ENCODE measurements at regions not wholly inside any gene's neighbourhood (a gene's known extent, or its start where the extent isn't known, plus 50 kb on each side); places are given as distances from the start of the nearest gene placed in this dataset.

GRCh38 chr2:175811971-175812370, 190.1 kb downstream of the LNPK start:
- Histone ChIP-seq H3K4me1 (ENCODE audit: control insufficient read depth, extremely low read depth, insufficient read depth, low read length) (no peaks in the 10 kb centered on the region), H4K20me1 (replicated peaks; ENCODE audit: control insufficient read depth, extremely low read depth, insufficient read depth, low read length) (no peaks in the 10 kb centered on the region), H3K9me3 (replicated peaks; ENCODE audit: control insufficient read depth, insufficient read depth, low read length) (no peaks in the 10 kb centered on the region), H3K9ac (replicated peaks; ENCODE audit: extremely low read depth, insufficient read depth, low read length) (no peak overlapping the region), H3K9me1 (replicated peaks; ENCODE audit: control insufficient read depth, extremely low read depth, insufficient read depth, low read length) (no peaks in the 10 kb centered on the region), H2AFZ (ENCODE audit: low read depth, low read length) (no peak overlapping the region), H3K4me2 (ENCODE audit: insufficient read depth, low read length) (no peak overlapping the region), H3K36me3 (ENCODE audit: control insufficient read depth in 2 of 2, extremely low read depth in 1 of 2, insufficient read depth in 2 of 2, low read length in 2 of 2) (no peaks in the 10 kb centered on the region), H3K4me3 (replicated peaks in 1 of 3; ENCODE audit: insufficient read depth in 1 of 3, low read depth in 1 of 3, low read length in 3 of 3) (no peak overlapping the region), H3K27me3 (ENCODE audit: control insufficient read depth in 2 of 2, insufficient read depth in 2 of 2, low read length in 2 of 2) (no peaks in the 10 kb centered on the region), H3K27ac (ENCODE audit: insufficient read depth, low read depth, low read length) (no peak overlapping the region), H3K79me2 (ENCODE audit: control insufficient read depth, insufficient read depth, low read length) (no peaks in the 10 kb centered on the region)
- FAIRE-seq (no peak), DNase-seq (ENCODE audit: low read depth, low spot score) (no peak)
- ChIA-PET CTCF (interaction anchor here (1.0 kb wide), 1 partner anchor 14 kb away, joined by 3 read pairs; no protein-coding TSS in a partner anchor), POLR2A (no interaction called here)
- intact Hi-C loops (cut with micrococcal nuclease): no loop called here
- no TSS peak for BruUV-seq (replicated peaks)
- dilution Hi-C loops (cut with MboI; ENCODE audit: extremely low pct_ligation_motif_present, low sequenced_read_pairs): no loop called here
- TF ChIP-seq POLR2AphosphoS5 (IDR thresholded peaks at IDR 0.05; ENCODE audit: insufficient read depth, low read depth, low read length): no peak
- TF ChIP-seq, protein P1, sequence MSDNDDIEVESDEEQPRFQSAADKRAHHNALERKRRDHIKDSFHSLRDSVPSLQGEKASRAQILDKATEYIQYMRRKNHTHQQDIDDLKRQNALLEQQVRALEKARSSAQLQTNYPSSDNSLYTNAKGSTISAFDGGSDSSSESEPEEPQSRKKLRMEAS (IDR thresholded peaks at IDR 0.05; ENCODE audit: insufficient read depth, insufficient read length): no peak
- no peak for TF ChIP-seq JUN (IDR thresholded peaks at IDR 0.05; ENCODE audit: borderline replicate concordance, insufficient read depth, insufficient read length, low read depth)
- no peak for TF ChIP-seq POLR2A (IDR thresholded peaks at IDR 0.05; ENCODE audit: low read depth, low read length)
- no peak for TF ChIP-seq FOS (IDR thresholded peaks at IDR 0.05; ENCODE audit: borderline replicate concordance, insufficient read depth, low read length)
- no peak for TF ChIP-seq MYC (IDR thresholded peaks at IDR 0.05; ENCODE audit: low read depth, low read length)
- no peak for TF ChIP-seq GATA2 (IDR thresholded peaks at IDR 0.05; ENCODE audit: insufficient read depth, insufficient read length, low read depth, low read length)
- no peak for TF ChIP-seq EZH2 (IDR thresholded peaks at IDR 0.05; ENCODE audit: borderline replicate concordance, low read depth, low read length, severe bottlenecking)

DNA sequence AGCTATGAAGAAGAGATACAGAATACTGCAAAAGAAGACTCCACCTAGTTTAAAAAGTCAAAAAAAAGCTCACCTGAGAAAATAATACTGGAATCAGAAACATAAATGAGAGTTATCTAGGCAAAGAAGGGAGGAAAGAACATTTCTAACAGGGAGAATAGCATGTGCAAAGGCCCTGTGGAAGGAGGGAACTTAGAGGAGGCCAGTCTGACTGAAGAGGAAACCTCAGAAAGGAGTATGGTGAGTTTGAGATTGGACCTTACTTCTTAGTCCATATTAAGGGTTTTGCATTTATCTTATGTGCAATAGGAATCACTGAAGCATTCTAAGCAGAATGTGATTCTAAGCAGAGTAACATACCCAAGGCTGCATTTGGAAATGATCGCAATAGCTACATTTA, 193.2 kb downstream of the LNPK start:
- no peaks in the 10 kb centered on the region for H3K36me3 ChIP-seq (ENCODE audit: control insufficient read depth in 2 of 2, extremely low read depth in 1 of 2, insufficient read depth in 2 of 2, low read length in 2 of 2)
- H4K20me1 ChIP-seq (replicated peaks; ENCODE audit: control insufficient read depth, extremely low read depth, insufficient read depth, low read length): no peaks in the 10 kb centered on the region
- H3K79me2 ChIP-seq (ENCODE audit: control insufficient read depth, insufficient read depth, low read length): no peaks in the 10 kb centered on the region
- H3K4me2 ChIP-seq (ENCODE audit: insufficient read depth, low read length): no peak overlapping the region
- ChIA-PET CTCF (no interaction called here), POLR2A (no interaction called here)
- H3K9ac ChIP-seq (replicated peaks; ENCODE audit: extremely low read depth, insufficient read depth, low read length): no peak overlapping the region
- H3K4me3 ChIP-seq (replicated peaks in 1 of 3; ENCODE audit: insufficient read depth in 1 of 3, low read depth in 1 of 3, low read length in 3 of 3): no peak overlapping the region
- no peaks in the 10 kb centered on the region for H3K27me3 ChIP-seq (ENCODE audit: control insufficient read depth in 2 of 2, insufficient read depth in 2 of 2, low read length in 2 of 2)
- H3K27ac ChIP-seq (ENCODE audit: insufficient read depth, low read depth, low read length): no peak overlapping the region
- dilution Hi-C loops (cut with MboI; ENCODE audit: extremely low pct_ligation_motif_present, low sequenced_read_pairs) (no loop called here), intact Hi-C loops (cut with micrococcal nuclease) (no loop called here)
- BruUV-seq (replicated peaks): no TSS peak
- no peak for DNase-seq (ENCODE audit: low read depth, low spot score)
- H3K4me1 ChIP-seq (ENCODE audit: control insufficient read depth, extremely low read depth, insufficient read depth, low read length): no peaks in the 10 kb centered on the region
- H3K9me3 ChIP-seq (replicated peaks; ENCODE audit: control insufficient read depth, insufficient read depth, low read length): no peaks in the 10 kb centered on the region
- H3K9me1 ChIP-seq (replicated peaks; ENCODE audit: control insufficient read depth, extremely low read depth, insufficient read depth, low read length): no peaks in the 10 kb centered on the region
- TF ChIP-seq EZH2 (IDR thresholded peaks at IDR 0.05; ENCODE audit: borderline replicate concordance, low read depth, low read length, severe bottlenecking) (no peak), CTCF (IDR thresholded peaks at IDR 0.05; ENCODE audit: extremely low read depth in 1 of 2, insufficient read depth in 1 of 2, low read depth in 1 of 2, low read length in 2 of 2) (no peak), FOS (IDR thresholded peaks at IDR 0.05; ENCODE audit: borderline replicate concordance, insufficient read depth, low read length) (no peak), GATA2 (IDR thresholded peaks at IDR 0.05; ENCODE audit: insufficient read depth, insufficient read length, low read depth, low read length) (no peak), POLR2A (IDR thresholded peaks at IDR 0.05; ENCODE audit: low read depth, low read length) (no peak), JUN (IDR thresholded peaks at IDR 0.05; ENCODE audit: borderline replicate concordance, insufficient read depth, insufficient read length, low read depth) (no peak), MYC (IDR thresholded peaks at IDR 0.05; ENCODE audit: low read depth, low read length) (no peak), POLR2AphosphoS5 (IDR thresholded peaks at IDR 0.05; ENCODE audit: insufficient read depth, low read depth, low read length) (no peak)
- TF ChIP-seq, protein P1 (IDR thresholded peaks at IDR 0.05; ENCODE audit: insufficient read depth, insufficient read length): no peak
- FAIRE-seq: no peak
- no peak overlapping the region for H2AFZ ChIP-seq (ENCODE audit: low read depth, low read length)

Measured in endothelial cell of umbilical vein (primary cell).